ENCODE measurements at regions not wholly inside any gene's neighbourhood (a gene's known extent, or its start where the extent isn't known, plus 50 kb on each side); places are given as distances from the start of the nearest gene placed in this dataset.
A peak's percentile ranks its signal among the peaks of the same experiment; 100 is the strongest.

DNA sequence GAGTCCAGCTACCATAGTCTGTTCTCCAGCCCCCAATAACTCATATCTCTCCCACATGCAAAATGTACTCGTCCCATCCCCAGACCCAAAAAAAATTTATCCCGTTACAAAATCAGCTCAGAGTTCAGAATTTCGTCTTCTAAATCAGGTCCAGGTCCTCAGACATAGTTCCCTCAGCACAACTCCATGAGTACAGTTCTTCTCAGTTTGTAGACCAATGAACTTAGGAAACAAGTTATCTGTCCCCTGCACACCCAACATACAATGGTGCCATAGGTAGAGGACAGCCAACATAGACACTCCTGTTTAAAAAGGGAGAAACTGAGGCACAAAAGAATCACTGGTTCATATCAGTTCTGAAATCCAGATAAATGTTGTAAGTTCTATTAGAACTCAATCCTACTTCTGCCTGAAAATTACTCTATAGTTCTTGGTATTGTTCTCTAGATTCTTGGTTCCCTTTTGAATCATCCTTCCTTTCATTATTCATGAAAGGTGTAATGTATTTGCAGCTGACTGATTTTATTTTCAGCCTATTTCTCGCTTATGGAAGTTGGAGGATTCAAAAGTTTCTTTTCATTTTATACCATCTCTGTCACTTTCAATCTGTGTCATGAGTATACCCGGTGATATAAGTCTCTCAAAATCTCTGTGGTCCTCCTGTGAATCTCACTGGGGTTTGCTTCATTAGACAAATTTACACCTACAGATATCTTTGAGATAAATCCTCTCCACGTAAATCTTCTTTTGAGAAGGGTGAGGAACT, 75.8 kb upstream of the TSPAN2 start:
- no peak for TF ChIP-seq CTCF (conservative IDR thresholded peaks at IDR 0.05; ENCODE audit: low read depth, low read length)
- DNase-seq (ENCODE audit: low read depth): no peak
- H3K4me3 ChIP-seq (ENCODE audit: low read depth, low read length): no peak overlapping the region

DNA sequence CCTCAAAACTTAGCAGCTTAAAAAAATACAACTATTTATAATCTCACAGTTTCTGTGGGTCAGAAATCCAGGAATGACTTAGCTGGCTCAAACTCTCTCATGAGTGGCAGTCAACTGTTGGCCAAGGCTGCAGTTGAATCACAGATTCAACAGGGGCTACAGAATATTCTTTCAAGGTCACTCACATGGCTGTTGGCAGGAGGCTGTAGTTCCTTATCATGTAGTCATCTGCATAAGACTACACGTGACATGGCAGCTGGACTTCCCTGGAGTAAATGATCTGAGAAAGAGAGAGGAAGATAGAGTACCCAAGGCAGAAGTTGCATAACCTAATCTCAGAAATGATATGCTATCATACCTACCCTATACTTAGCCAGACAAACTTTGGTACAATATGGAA, 75.2 kb upstream of the TSPAN2 start:
- no peak for DNase-seq (ENCODE audit: low read depth)
- H3K4me3 ChIP-seq (ENCODE audit: low read depth, low read length): no peak overlapping the region
- TF ChIP-seq CTCF (conservative IDR thresholded peaks at IDR 0.05; ENCODE audit: low read depth, low read length): no peak

DNA sequence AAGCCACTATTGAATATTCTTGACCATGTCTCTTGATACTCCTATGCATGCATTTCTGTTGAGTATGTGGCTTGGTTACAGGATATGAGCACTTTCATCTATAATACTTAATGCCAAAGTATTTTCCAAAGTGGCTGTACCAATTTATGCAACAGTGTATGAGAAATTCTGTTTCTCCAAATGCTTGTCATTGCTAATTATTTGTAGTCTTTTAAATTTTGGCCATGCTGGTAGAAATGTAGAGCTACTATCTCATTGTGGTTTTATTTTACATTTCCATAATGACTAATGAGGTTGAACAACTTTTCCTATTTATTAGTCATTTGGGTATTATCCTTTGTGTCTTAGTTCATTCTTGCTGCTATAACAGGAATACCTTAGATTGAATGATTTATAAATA, 71.4 kb upstream of the TSPAN2 start:
- no peak for DNase-seq (ENCODE audit: low read depth)
- TF ChIP-seq CTCF (conservative IDR thresholded peaks at IDR 0.05; ENCODE audit: low read depth, low read length): no peak
- H3K4me3 ChIP-seq (ENCODE audit: low read depth, low read length): no peak overlapping the region

DNA sequence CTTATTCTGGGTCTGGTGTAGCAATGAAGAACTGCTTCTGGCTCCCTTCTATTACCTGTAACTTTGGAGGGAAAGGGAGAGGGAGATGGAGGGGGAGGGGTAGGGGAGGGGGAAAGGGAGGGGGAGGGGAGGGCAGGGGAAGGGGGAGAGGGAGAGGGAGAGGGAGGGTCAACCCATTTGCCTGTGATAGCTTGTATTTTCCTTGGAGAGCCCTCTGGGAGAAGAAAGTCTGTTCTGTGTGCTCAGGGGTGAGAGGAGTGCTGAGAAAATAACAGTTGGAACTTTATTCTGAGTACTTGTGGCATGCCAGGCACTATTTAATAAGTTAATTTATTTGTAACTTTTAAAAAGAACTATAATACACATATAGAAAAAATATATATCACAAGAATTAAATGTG, 70.7 kb upstream of the TSPAN2 start:
- no peak overlapping the region for H3K4me3 ChIP-seq (ENCODE audit: low read depth, low read length)
- no peak for TF ChIP-seq CTCF (conservative IDR thresholded peaks at IDR 0.05; ENCODE audit: low read depth, low read length)
- no peak for DNase-seq (ENCODE audit: low read depth)

- DNase-seq (ENCODE audit: low read depth): peak; percentile 74
- no peak for TF ChIP-seq CTCF (conservative IDR thresholded peaks at IDR 0.05; ENCODE audit: low read depth, low read length)
Observed at GRCh38 chr1:115158181-115158580, 68.9 kb upstream of the TSPAN2 start.

DNA sequence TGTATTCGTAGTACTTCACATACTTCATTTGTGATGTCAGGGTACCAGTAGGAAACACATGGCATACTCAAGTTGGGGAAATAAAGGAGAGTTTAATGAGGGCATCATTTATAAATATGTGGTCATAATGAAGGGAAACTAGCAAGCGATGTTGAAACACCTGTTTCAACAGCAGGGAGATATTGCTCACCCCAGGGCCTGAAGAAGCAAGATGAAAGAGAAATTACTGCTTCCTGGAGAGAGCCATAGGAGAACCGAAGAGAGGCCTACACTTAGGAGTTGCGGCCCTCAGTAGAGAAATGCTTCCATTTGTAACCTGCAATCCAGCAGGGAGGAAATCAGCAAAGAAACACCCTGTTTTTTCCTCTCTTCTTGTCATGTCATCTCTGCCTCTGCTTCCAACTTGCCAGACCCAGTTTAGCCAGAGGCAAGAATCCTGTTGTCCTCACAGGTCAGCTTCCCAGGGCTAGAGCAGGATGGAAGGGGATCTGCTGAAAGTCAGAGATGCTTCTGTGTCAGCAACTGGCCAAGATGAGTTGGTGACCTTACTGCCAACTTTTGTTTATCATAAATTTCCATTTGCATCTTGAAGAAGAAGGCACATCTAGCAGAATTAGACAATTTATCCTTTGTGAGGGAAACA, 67.6 kb upstream of the TSPAN2 start:
- no peak for TF ChIP-seq CTCF (conservative IDR thresholded peaks at IDR 0.05; ENCODE audit: low read depth, low read length)

More at GRCh38 chr1:115158181-115158580, 68.9 kb upstream of the TSPAN2 start:
- no peak overlapping the region for H3K4me3 ChIP-seq (ENCODE audit: low read depth, low read length)

More for the DNA sequence above, 67.6 kb upstream of the TSPAN2 start:
- DNase-seq (ENCODE audit: low read depth): no peak
- no peak overlapping the region for H3K4me3 ChIP-seq (ENCODE audit: low read depth, low read length)

Data from choroid plexus epithelial cell (primary cell).